Right kidney (tissue), 1 donor: ENCODE measurements at regions not wholly inside any gene's neighbourhood (a gene's known extent, or its start where the extent isn't known, plus 50 kb on each side); places are given as distances from the start of the nearest gene placed in this dataset.
"Not testable (repeated sequence)": the region's sequence is repeated elsewhere in the genome, so short reads cannot be mapped to it uniquely, and the experiment has no call there.

Experiments used
- DNase-seq: peaks from one replicate; pipeline ENCODE4 v3.0.0-alpha.2; 2016

DNA sequence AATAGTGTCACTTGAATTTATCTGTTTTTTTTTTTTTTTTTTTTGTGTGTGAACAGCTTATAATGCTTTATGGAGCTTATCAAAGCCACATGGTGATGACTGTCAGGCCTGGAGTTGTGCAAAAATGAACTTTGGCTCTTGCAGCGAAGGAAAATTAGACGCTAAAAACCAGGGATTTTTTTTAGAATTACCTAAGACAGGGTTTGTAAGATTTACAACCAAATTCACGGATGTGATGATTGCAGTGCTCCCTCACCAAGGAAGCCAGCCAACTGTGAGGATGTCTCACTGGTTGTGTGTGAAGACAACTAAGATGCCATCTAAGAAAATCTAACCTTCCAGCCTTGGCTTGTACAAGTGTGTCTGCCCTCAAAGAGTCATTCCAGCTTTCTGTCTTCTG is 127.1 kb upstream of the SLC4A4 start:
- no peak for DNase-seq

DNA sequence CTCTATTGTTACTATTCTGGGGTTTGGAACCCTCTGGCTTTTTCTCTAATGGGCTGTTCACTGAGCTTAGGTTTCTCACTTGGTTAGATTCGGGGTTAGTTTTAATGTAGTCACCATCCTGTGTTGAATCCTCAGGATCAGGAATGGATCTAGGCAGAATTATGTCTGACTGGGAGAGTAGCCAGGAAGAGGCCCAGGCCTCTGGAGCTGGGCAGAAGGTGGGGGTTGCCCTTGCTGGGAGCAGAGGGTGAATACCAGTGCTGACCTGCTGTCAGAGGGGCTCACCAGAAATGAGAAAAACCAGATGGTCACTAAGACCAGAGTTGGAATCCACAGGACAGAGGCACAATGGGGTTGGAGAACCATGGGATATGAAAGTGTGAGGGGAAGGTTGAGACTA is 126.6 kb upstream of the SLC4A4 start:
- DNase-seq, result no peak

DNA sequence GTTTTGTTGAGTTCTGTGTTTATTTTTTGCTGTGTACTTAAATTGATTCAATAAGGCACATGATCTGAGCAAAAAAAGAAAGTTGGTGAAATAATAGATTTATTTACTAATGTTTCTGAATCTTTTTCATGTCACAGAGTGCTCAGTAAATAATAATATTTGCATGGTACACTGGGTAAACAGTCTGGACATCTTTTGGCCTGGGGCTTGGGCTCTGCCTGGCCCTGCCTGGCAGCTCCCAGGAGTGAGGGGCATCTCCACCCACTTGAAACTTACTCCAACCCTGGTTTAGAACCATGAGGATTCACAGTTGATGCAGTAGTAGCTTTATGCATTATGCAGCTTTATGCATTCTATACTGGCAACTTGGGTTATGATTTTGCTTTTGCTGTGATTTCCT is 124.2 kb upstream of the SLC4A4 start:
- no peak for DNase-seq

DNA sequence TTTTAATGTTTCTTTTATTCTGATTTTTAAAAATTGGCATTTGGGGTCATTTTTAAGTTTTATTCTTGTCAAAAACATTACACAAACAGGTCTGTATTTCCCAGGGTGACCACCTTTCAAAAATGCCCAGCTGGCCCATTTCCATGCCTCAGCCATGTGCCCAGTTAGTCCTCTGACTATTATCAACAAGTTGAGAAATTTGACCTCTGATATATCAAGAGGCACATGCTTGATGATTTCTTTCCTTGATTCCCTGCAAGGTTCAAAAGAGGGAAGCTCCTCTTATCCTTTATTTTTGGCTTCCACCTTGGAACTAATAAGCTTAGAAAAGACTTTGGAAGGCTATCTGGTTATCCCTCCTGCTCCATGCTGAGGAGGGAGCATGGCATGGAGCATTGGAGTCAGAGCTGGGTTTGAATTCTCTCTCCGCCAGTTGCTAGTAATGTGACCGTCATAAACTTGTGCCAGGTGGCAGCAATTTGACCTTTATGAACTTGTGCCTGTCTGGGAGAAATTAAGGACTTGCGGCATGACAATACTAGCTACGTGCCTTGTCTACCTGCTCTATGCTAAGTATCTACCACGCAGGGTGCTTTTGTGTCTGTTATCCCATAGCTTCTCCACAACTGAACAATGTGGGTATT is 122.4 kb upstream of the SLC4A4 start:
- DNase-seq, result no peak

DNA sequence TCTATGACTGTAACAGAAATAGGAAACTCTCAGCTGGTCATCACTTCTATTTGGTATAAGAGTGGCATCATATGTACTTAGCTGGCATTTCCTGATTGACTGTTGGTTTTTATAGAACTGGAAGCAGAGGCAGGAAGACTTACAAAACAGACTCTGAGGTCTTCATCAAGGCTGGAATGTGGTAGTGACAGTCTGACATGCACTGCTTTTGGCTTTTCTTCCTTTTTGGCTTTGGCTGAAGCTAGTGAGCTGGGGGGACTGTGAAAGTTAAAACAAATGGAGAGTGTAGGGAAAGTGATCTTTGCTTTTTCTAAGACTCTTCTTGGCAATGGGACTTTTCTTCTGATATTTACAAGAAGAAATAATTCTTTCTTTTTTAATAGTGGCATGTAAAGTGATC is 121.1 kb upstream of the SLC4A4 start:
- no peak for DNase-seq

DNA sequence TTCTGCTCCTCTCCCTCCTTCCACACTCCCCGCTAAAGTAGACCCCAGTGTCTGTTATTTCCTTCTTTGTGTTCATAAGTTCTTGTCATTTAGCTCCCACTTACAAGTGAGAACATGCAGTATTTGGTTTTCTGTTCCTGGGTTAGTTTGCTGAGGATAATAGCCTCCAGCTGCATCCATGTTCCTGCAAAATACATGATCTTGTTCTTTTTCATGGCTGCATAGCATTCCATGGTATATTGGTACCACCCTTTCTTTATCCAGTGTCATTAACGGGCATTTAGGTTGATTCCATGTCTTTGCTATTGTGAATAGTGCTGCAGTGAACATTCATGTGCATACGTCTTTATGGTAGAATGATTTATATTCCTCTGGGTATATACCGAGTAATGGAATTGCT is 118.0 kb upstream of the SLC4A4 start:
- DNase-seq, result not testable (repeated sequence)

DNA sequence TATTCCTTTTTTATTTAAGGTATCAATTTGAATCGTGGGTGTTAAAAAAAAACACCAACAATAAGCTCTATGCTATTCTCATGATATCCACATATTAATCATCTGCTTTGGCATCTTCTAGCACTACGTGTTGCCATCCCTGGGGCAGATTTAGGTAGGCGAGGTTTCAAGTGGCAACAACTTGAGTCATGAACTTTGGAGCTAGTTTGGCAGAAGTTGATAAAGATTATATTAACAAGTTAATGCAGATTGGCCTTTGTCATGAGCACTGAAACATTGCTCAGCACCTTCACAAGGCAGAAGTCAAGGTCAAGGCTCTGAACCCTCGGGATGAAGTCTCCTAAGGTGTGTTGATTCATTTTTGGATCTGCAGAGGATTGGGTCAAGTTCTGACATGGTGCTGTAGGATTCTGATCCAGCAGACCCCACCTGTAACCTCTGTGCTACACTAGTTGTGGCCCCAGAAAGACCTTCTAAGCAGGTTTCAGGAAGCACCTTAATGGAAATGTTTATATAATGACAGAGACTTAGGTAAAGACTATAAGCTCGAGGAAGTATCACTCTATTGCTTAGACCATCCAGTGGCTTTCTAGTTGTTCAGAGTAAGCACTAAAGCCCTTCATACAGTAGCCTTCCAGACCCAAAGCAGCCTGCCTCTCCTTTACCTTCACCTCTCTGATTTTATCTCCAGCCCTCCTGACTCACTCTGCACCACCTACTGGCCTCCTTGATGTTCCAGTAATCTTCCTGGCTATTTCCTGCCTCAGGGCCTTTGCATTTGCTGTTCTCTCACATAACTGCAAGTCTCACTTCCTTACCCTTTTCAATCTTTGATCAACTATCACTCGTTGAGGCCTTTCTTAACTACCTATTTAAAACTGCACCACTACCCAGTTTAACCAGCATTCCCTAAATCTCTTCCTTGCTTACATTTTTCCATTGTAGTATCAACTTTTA is 117.0 kb upstream of the SLC4A4 start:
- DNase-seq, result no peak

DNA sequence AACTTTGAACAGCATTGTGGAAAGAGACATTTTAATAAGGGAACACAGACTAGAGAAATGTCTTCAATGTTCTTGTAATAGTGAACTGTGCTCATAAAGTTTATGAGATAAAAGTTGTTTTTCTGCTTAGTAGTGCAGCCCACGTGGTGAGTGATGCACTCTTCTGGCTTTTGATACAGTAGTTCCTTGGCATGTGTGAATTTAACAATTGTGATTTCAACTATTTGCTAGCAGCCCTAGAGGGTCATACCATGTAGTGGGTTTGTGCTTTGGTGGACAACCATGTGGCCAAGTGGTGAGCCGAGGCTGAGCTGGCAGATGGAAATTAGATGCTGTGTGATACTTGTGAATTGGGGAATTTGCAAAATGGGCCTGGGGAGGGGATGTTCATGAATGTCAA is 116.2 kb upstream of the SLC4A4 start:
- DNase-seq, result no peak

DNA sequence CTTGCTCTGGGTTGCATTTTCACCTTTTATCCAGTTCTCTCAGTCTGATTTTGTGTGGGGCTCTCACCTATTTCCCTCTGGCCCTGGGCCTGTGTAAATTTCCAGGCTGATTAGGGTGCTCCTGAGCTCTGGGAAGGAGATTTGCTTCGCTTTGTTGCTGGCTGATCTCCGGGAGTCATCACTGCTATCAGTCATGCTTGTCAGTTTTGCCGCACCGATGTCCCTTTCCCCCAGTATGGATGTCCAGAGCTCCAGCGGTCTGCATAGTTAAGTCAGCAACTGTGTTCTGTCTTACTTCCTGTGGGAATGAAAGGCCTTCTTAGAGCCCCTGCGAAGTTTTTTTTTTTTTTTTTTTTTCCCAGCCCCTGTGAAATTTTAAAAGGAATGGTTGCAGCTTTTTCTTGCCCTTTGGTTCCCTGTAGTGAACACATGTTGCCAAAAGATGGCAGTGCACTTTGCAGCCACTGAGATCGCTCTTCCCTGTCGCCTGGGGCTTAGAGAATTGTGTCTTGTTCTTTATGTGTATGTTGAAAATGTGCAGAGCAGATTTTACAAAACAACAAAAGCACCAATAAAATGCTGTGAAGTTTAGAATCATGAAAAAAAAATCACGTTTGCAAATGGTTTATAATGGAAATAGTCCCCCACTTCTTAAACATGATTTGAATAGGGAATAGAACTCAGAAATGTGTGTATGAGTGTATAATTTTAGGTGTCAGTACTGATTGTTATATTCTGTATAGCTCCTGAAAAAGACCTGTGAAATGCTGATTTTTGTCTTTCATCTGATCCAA is 109.1 kb upstream of the SLC4A4 start:
- DNase-seq, result peak; percentile 42

DNA sequence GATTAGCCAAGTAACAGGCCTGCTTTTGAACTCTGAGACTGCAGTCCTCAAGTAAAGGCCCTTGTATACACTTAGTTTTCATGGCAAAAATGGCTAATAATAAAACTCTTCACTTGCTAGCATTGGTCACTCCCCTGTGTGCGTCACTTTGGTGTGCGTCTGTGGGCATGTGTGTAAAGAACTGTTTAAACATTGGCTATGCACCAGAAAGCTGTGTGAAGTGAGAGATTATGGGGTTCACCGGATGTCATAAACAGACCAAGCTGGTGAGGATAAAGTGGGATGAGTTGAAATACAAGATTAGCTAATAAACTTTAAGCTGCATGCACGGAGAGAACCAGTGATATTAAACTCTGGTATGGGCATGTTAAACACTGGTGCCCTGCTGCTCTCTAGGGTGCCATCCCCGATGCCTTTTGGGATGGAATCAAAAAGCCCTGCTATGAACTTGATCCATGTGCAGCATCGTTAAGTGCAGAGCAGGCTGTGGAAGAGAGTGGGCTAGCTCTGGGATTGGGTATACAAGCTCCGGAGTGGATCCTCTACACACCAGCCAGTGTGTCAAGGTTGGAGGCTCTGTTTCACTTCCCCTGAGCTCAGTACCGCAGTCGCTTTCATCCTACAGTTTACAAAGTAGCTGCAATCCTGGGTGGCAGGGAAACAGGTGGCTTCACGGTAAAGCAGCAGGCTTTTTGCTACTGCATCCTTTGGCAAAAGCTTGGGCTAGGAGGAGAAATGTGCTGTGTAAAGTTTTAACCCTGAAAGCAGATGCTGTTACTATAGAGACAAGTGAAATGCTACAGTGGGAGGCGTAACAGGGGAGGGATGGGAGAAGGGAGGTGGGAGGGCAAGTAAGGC is 108.3 kb upstream of the SLC4A4 start:
- DNase-seq, result no peak

DNA sequence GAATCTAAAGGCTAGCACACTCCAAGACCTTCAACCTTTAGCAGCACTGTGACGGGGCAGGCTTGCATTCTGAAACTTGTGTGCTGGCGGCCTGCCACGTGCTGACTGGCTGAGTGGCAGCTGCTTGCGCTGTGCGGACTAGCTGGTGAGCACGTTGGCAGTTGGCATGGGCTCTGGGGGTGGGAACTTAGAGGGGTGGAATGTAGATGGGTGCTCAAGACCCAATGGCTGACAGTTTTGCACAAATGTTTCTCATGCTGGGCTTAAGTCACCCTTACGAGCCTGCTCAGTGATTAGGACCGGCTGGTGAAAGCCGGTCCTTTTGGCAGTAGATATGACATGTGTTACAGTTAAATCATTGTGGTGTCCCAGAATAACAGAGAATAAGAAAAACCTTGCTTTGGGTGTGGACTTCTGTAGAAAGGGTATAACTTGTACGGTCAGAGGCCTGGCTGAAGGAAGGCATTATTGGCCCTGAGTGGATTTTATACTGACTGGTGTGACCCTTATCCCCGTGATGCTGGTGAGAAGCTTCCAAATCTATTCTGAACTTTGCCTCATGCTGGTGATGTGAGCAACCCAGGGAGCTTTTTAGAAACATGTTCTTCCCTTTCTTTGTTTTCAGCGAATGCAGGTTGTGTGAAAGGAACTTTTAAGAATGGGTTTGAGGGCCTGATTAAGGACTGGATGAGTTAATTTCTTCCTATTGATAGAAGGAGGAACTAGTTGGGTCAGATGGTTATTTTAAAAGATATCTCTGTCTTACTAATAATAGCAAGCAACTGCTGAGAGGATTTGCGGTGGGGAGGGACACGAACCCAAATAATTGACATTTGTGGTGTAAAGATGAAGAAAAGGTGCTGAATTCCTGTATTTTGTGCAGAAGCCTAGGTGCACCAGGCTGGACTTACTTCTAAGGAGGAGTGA is 107.4 kb upstream of the SLC4A4 start:
- peak; percentile 44 for DNase-seq

DNA sequence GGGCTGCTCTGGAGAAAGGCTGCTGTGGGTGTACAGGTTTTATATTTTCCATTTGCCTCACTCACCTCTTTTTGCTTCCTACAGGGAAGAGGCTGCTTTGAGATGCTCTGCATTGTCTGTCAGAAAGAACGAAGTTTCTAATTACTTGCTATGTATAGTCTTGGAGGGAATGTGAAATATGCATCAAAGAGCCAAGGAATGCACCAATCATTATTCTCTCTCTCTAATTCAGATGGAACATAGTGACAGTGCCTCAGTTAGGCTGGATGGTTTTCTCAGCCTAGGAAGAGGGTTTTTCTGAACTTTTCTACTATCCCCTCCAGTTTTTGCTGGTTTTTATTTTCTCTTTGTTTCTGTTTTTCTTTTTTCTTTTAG is 106.8 kb upstream of the SLC4A4 start:
- DNase-seq, result no peak

DNA sequence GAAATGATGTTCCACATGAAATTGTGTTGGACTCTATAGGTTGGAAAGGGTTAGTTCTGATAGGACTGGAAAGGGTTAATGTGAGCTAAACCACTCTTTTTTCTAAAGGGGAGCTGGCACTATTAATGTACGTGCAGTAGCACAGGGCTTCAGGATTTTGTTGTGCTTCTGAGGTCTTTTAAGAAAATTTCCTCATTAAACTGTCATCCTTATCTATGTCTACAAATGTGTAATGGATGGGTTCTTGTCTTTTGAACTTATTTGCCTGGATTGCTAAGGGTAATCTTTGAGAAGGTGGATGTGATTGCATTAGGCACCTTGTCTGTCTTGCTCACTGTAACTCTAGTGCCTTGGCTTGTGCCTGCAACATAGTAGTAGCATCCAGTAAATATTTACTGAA is 106.0 kb upstream of the SLC4A4 start:
- DNase-seq, result no peak

DNA sequence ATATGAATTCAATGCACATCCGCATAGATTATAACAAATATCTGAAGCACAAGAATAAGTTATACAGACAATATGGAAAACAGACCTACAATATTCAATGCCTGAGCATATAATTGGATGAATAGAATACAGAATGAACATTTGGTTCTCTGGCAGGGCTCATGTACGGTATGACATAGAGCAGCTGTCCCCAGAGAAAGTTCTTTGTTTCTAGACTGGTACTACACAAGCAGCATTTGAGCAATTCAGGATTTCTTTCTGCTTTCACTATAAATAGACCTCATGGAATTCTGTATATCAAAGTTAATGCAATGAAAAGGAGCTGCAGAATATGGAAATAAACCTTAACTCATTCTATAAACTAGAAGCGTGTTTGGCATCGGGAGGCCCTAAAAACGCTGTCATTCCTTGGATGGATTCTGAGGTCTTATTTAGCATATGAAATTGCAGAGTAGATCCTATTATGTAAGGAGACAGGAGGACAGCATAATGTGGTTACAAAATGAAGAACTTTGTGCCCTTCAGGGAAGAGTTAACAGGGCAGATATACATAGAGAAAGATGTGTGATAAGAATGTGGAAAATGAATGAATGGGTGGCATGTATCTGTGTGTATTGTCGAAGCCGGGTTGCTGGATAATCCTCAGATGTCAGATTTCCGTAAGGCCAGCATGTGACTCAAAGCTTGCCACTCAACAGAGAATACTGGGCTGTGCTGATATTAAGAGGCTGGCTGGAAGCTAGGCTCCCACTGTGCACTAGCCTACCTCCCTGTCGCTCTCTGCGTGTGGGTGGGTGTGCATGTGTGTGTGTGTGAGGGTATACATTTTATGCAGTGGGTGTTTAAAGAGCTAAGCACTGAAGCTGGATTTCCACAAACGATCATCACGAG is 103.3 kb upstream of the SLC4A4 start:
- no peak for DNase-seq

DNA sequence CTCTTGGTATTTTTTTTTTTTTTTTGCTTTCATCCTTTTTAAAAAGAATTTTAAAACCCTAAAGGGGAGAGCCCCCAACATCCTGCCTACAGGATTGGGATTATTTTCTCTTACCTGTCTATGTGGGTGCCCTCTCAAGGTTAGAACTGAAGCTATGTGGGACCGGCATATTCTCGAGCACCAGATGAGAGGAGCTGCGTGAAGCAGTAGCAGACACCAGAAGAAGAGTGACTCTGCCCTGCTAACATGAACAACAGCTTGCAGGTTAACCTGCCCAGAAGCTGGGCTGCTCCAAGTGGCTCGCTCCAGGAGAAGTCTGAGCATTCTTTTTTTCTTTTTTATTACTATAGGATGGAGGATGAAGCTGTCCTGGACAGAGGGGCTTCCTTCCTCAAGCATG is 102.6 kb upstream of the SLC4A4 start:
- no peak for DNase-seq

DNA sequence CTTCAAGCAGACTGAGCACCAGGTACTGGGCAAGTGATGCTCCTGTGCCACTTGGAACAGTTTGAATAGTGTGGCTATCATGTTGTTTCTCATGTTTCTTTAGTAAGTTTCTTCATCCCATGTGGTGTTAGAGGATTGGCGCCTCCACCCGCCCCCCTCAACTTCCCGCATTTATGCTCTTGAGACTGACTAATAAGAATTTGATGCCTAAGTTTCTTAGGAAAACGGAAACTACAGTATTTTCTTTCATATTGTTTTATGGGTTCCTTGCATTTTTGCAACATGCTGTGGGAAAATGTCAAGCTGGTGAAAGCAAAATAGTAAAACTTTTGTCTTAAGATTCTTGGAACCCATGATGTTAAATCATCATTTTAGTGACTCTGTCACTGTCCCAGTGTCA is 101.2 kb upstream of the SLC4A4 start:
- no peak for DNase-seq

DNA sequence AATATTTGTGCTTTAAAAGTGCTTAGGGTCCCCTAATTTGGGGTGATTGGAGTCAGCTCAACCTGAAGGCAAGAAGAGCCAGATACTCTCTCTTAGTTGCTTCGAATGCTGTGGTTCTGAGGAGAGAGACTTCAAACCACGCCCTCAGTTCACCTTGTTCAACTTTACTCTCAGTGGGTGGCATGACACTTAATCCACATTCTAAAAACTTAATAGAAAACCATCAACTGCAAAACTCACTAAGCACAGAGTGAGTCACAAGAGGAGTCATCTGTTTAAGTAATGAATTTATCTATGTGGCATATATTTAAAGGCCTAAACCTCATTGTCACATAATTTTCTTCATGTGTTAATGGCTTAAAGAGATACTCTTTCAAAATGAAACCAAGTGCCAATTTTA is 99.5 kb upstream of the SLC4A4 start:
- no peak for DNase-seq

DNA sequence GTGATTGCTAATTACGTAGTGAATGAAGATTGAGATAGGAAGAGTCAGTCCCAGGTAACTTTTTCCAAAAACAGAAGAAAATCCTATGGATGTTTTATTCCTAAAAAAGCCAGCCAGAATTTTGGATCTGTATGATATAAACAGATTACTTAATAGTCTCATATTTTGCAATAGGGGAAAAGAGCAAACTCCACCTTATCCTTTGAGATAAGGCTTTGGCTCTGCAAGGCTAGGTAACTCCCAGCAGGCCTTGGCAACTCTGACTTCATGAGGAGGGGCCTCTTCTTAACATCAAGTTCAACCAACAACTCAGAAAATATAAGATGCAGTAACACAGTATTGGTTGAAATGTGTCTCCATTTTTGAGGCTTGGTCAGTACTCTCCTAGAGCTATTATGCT is 98.7 kb upstream of the SLC4A4 start:
- no peak for DNase-seq

DNA sequence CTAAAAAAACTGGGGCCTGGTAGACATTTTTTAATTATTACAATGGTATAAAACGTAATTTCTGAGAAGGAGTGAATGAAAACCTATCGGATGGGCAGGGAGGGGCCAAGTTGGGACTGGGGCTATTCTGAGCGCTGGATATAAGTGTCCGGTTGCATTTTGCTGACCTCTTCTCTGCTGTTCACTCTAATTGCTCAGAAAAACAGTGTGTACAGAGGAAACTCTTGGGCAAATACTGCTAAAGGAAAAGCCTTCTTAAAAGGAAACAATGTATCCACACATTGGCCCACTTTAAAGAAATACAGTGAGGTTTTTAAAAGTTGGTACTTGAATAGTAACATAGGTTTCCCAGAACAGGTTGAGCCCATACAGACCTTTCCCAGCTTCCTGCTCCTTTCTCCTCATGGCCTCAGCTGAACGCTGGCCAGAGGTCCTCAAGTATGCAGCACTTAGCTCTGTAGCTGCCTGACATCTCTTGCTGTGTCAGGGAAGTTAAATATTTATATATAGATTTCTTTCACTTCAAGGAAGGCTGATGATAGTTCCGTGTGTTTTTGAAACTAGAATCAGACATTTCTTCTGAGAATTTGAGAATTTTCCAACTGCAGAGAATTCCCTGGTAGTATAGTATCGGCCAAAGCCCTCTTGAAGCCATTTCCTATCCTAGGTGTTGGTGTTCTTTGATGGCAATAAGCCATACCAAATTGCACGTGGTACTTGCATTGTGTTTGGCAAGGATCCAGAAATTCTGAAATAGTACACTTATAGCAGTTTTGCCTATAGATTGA is 97.1 kb upstream of the SLC4A4 start:
- no peak for DNase-seq
